ENCODE measurements at regions not wholly inside any gene's neighbourhood (a gene's known extent, or its start where the extent isn't known, plus 50 kb on each side); places are given as distances from the start of the nearest gene placed in this dataset.

DNA sequence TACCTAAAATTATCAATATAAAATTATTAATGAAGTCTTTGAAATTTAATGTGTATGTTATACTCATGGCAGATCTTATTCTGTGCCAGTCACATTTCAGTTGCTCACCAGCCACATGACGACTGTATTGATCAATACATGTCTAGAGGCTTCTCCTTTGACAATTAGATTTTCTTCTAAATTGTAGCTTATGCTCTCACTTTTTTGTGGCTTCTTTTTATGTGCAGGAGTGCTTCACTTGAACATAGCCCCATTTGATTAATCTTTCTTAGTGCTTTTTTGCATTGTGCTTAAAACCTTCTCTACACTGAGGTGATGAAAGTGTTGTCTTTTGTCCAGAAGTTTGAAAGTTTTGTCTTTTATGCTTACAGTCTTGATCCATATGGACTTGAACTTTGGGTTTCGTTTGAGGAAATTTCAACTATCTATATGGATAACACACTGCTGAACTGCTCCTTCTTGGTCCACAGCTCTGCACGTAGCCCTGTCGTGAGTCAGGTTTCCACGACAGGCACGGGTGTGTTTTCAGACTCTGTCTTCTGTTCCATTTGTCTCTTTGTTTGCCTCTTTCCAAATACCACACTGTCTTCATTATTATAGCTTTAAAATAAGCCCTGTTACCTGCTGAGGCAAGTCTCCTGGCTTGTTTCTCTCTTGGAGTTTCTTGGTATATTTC is 393.9 kb upstream of the CFAP20DC start:
- DNase-seq: no peak

- DNase-seq: no peak
These were observed 392.2 kb upstream of the CFAP20DC start for GRCh38 chr3:59442046-59442445.

- DNase-seq: no peak
These were observed 390.6 kb upstream of the CFAP20DC start for GRCh38 chr3:59440285-59441028.

DNA sequence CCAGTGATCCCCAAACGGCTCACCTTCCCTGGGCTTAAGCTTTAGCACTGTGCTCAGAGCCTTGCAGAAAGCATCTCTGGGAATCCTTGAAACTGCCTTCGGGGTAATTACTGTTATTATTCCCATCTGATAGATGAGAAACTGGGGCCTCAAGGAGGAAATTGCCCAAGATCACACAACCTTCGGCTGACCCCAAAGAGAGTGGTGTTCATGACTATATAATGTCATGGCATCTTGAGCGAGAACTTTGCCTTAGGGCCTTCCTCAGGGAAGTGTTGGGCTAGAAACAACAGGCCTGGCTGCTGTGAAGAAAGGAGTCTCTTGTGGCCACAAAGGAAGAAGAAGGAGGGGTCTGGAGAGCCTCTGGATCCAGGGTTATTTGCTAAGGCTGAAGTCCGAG is 388.7 kb upstream of the CFAP20DC start:
- DNase-seq: no peak

GRCh38 chr3:59436164-59436958 is 386.5 kb upstream of the CFAP20DC start:
- DNase-seq: no peak

GRCh38 chr3:59433546-59433945 is 383.7 kb upstream of the CFAP20DC start:
- no peak for DNase-seq

- no peak for DNase-seq
These were observed 382.8 kb upstream of the CFAP20DC start for GRCh38 chr3:59432665-59433064.

- no peak for DNase-seq
These were observed 380.5 kb upstream of the CFAP20DC start for GRCh38 chr3:59430341-59430740.

- no peak for DNase-seq
These were observed 379.4 kb upstream of the CFAP20DC start for GRCh38 chr3:59429198-59429597.

DNA sequence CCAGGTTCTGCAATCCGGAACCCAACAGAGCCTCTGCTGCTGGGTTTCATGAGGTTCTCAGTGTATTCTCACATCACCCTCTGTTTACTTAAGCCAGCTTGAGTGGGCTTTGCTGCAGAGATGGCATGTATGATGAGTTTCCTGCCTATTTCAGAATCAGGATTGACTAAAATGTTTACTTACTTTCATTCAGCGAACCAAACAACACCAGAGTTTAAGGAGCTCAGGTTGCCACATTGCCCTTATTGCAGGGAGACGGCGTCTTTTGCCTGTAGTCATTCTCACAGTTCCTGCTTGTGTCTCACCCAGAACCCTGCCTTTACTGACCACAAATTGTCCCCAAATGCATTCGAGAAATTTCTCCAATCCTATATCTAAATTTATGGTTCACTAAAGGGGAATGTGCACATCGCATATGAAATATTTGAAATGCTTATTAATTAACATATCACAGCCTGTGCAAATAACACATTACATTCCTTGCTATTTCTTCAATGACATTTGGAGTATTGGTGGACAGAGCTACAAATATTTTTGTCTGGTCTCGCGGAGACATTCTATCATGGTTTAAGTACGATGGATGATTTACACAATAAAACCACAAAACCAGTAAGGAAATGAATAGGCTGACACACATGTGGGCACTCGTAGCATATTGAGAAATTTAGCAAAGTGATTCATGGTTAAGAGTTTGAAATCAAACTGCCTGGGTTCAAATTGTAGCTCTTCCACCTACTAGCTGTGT is 377.2 kb upstream of the CFAP20DC start:
- DNase-seq: no peak

- DNase-seq: no peak
These were observed 376.1 kb upstream of the CFAP20DC start for GRCh38 chr3:59425942-59426341.

DNA sequence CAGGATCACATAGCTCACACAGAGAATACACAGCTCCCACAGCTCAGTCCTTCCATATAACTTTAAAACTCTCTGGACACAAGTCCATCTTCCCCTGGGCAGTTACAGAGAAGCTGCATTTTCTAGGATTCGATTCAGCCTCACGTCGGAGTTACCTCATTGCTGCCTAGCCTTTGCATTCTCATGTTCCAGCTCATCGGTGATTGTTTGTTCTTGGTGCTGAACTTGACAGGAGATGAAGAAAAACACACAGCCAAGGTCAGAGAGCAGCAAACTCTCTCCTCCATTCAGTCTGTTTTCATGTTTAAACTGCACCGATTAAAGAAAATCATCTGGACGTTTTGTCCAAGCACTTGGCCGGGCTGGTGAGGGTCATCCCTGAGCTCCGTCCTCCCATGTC is 375.5 kb upstream of the CFAP20DC start:
- DNase-seq: no peak

DNA sequence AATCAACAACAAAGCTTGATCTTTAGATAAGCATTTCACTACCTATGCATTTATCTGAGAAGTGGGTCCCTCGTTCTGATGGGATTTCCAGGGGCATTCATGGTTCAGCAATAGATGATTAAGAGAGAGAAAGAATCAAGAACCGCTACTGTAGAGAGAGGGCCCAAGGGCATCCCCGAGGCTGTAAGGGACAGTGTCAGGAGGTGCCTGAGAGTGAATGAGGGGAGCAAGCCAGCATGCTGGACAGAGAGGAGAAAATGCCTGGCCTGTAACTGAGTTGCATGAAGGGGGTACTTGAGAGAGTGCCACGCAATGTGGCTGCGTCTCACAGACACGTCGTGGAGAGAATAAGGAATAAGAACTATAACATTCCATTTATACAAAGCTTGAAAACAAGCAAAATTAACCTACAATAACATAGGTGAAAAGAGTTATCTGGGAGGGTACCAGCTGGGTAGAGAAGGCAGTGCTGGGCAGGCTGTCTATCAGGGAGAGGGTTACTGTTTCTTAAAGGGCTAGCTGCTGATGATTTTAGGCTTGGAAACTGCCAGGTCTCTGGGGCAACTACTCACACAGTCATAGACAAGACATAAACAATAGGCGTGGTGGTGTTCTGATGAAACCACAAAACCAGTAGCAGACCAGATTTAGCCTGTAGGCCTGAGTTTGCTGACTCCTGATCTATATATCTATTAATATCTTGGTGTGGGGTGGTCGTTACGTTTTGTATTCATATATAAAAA is 374.6 kb upstream of the CFAP20DC start:
- DNase-seq: peak; percentile 25

DNA sequence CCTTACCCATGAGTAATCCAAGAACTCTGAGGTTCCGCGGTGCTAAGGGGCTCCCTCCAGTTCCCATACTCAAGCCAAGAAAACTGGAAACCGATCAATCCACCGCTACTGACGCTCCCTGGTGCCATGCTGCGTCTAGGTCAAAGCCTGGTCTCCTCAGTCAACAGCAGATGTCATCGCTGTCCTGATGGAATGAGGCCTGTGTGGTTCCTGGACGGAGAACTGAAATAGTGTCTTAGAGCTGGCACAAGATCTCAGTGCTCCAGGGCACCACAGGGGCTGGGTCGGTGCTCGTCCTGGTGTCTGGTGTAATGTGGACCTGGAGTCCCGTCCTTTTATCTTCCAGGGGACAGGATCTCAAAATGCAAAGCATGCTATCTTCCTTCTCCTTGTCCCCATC is 373.9 kb upstream of the CFAP20DC start:
- DNase-seq: no peak

DNA sequence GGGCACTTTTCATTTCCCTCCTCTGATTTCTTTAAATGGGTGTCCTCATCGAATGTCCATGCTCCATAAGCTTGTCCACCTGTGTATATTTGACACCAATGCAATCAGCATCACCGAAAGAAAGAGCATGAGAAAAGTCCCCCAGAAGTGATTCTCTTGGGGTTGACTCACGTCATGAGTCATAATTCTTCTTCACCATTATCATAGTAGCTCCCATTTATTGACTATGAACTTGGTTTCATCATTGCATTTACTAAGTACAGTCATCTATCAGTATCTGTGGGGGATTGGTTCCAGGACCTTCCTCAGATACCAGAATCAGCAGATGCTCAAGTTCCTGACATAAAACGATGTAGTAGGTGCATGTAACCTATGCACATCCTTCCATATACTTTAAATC is 372.5 kb upstream of the CFAP20DC start:
- DNase-seq: no peak

GRCh38 chr3:59418836-59419235 is 369.0 kb upstream of the CFAP20DC start:
- DNase-seq: no peak

DNA sequence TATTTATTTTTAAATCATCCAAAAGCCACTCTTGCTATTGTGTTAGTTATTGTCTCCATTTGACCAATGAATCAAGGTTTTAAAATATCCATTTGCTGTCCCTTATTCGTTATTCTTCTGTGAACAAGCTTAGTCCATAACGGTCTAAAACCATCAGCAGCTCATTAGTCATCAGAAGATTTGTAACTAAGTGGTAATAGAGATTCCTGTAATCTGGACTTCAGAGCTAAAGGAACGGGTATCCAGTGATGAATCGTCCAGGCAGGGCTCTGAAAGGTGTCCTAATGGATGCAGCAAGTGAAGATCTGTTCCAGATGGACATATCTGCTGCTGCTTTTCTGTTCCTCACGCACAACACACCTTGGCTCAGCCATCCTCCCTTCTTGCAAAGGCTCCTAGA is 362.7 kb upstream of the CFAP20DC start:
- no peak for DNase-seq

DNA sequence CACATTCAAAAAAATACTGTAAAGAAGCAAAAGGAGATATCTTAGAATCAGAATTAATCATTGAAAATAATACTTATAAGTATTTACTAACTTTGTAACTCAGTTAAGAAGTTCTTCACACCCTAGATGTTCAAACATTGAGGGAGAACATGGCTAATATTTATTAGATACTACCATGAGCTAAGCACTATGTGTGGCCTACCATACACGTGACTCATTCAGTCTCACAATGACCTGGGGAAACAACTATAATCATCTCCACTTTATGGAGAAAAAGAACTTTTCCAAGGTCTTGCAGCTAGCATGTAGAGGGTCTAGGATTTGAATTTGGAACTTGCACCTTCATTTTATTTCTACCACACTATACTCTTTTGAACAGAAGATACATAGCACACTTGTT is 361.9 kb upstream of the CFAP20DC start:
- no peak for DNase-seq

GRCh38 chr3:59411186-59411585 is 361.4 kb upstream of the CFAP20DC start:
- DNase-seq: no peak

GRCh38 chr3:59408047-59408624 is 358.3 kb upstream of the CFAP20DC start:
- no peak for DNase-seq

DNA sequence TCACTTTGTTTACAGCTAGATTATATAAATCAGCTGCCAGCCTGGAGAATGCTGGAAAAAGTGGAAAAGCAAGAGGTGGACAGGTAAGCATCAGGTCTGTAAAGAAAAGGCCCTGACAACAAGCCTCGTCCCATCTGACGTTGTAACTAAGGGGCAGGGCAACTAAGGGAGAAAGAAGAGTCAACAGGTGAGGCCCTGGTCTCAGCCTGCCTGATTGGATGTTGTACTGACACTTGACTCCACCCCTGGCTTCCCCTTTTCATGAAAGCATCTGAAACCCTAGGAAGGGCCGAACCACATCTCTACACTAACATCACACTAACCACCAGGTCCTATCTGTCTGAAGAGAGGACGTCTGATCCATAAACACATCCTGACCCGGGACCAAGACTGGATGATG is 357.6 kb upstream of the CFAP20DC start:
- no peak for DNase-seq

- no peak for DNase-seq
These were observed 357.1 kb upstream of the CFAP20DC start for GRCh38 chr3:59406943-59407342.
